Immature natural killer cell (primary cell): ENCODE measurements at regions not wholly inside any gene's neighbourhood (a gene's known extent, or its start where the extent isn't known, plus 50 kb on each side); places are given as distances from the start of the nearest gene placed in this dataset.
A peak's percentile ranks its signal among the peaks of the same experiment; 100 is the strongest.
"Not testable (repeated sequence)": the region's sequence is repeated elsewhere in the genome, so short reads cannot be mapped to it uniquely, and the experiment has no call there.

Source experiments
- DNase-seq, 3 donors: peaks; one replicate each; pipeline ENCODE4 v3.0.0; 2022; ENCODE audit warnings: mixed read lengths in 1 of 3
- H3K27ac Mint-ChIP-seq, 6 donors: one replicate each; pipeline ENCODE4 v1.8.0; 2020; ENCODE audit warnings: mixed read lengths in 6 of 6, mild to moderate bottlenecking in 5 of 6, inconsistent platforms in 4 of 6, moderate library complexity in 3 of 6
- H3K27me3 Mint-ChIP-seq, 3 donors: one replicate each; pipeline ENCODE4 v1.8.0; 2020 to 2021; ENCODE audit warnings: low read depth in 3 of 3, mild to moderate bottlenecking in 3 of 3, mixed read lengths in 3 of 3, moderate library complexity in 3 of 3, inconsistent platforms in 1 of 3
- H3K36me3 Mint-ChIP-seq, 3 donors: one replicate each; pipeline ENCODE4 v1.8.0; 2020; ENCODE audit warnings: mixed read lengths in 3 of 3, inconsistent platforms in 2 of 3, mild to moderate bottlenecking in 2 of 3
- H3K4me1 Mint-ChIP-seq, 2 donors: one replicate each; pipeline ENCODE4 v1.8.0; 2020; ENCODE audit warnings: inconsistent platforms in 2 of 2, mild to moderate bottlenecking in 2 of 2, mixed read lengths in 2 of 2, moderate library complexity in 1 of 2
- H3K4me3 Mint-ChIP-seq, 5 donors: one replicate each; pipeline ENCODE4 v1.8.0; 2020; ENCODE audit warnings: mild to moderate bottlenecking in 5 of 5, mixed read lengths in 5 of 5, inconsistent platforms in 3 of 5, moderate library complexity in 3 of 5
- H3K9me3 Mint-ChIP-seq, 6 donors: one replicate each; pipeline ENCODE4 v1.8.0; 2020; ENCODE audit warnings: mild to moderate bottlenecking in 6 of 6, mixed read lengths in 6 of 6, inconsistent platforms in 4 of 6, moderate library complexity in 3 of 6

DNA sequence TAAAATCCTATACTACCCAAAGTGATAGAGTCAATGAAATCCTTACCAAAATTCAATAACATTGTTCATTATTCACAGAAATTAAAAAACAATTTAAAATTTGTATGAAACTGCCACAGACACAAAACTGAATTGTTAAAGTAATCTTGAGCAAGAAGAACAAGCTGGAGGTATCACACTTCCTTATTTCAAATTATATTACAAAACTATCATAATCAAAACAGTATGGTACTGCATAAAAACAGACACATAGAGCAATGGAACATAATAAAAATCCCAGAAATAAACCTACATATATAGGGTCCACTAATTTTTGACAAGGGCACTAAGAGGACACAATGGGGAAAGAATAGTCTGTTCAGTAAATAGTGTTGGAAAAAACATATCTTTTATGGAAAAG is 316.2 kb downstream of the PTPRC start:
- DNase-seq, result no peak
- H3K4me1 Mint-ChIP-seq, result peaks cover 5 to 9% of the 10 kb centered on the region in 2 donors
- peaks cover 0 to 5% (median 0%) of the 10 kb centered on the region in 3 donors for H3K27me3 Mint-ChIP-seq
- peaks cover 0 to 7% (median 0%) of the 10 kb centered on the region in 3 donors for H3K36me3 Mint-ChIP-seq
- H3K9me3 Mint-ChIP-seq, result peaks cover 0 to 7% (median under 1%) of the 10 kb centered on the region in 6 donors
- no peak overlapping the region for H3K27ac Mint-ChIP-seq
- no peak overlapping the region for H3K4me3 Mint-ChIP-seq

DNA sequence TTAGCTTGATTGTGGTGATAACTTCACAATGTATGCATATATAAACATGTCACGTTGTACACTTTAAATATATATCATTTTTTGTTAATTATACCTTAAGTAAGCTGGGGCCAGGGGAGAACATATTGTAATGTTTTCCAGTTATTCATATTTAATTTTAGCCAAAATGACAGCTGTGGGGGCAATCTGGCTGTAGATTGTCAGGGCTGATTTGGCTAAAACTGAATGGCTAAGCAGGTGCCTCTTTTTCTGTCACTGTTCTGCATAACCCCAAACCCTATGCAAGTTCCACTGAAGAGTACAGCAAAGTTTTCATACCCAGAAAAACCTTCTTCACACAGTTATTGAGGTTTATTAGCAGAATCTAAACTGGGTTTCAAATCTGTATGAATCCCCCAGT is 318.2 kb downstream of the PTPRC start:
- H3K27ac Mint-ChIP-seq, result no peak overlapping the region
- peaks cover 5 to 9% of the 10 kb centered on the region in 2 donors for H3K4me1 Mint-ChIP-seq
- DNase-seq, result no peak
- peaks cover 0 to 5% (median 0%) of the 10 kb centered on the region in 3 donors for H3K27me3 Mint-ChIP-seq
- peaks cover 0 to 7% (median under 1%) of the 10 kb centered on the region in 6 donors for H3K9me3 Mint-ChIP-seq
- H3K4me3 Mint-ChIP-seq, result no peak overlapping the region
- peaks cover 0 to 7% (median 0%) of the 10 kb centered on the region in 3 donors for H3K36me3 Mint-ChIP-seq

DNA sequence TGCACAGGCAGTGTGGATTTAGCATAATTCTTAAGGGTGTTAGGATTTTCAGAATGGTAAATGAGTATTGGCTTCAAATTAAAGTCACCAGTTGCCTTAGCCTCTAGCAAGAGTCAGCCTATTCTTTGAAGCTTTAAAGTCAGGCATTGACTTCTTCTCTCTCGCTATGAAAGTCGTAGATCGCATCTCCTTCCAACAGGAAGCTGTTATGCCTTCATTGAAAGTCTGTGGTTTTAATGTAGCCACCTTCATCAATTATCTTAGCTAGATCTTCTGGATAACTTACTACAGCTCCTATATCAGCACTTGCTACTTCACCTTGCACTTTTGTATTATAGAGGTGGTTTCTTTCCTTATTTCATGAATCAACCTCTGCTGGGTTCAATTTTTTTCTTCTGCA is 320.2 kb downstream of the PTPRC start:
- H3K36me3 Mint-ChIP-seq, result peaks cover 0 to 10% (median 6%) of the 10 kb centered on the region in 3 donors
- H3K27me3 Mint-ChIP-seq, result peaks cover 0 to 7% (median 2%) of the 10 kb centered on the region in 3 donors
- H3K4me1 Mint-ChIP-seq, result peaks cover 10 to 18% of the 10 kb centered on the region in 2 donors
- DNase-seq, result no peak
- no peak overlapping the region for H3K4me3 Mint-ChIP-seq
- peaks cover 0 to 7% (median under 1%) of the 10 kb centered on the region in 6 donors for H3K9me3 Mint-ChIP-seq
- H3K27ac Mint-ChIP-seq, result no peak overlapping the region

DNA sequence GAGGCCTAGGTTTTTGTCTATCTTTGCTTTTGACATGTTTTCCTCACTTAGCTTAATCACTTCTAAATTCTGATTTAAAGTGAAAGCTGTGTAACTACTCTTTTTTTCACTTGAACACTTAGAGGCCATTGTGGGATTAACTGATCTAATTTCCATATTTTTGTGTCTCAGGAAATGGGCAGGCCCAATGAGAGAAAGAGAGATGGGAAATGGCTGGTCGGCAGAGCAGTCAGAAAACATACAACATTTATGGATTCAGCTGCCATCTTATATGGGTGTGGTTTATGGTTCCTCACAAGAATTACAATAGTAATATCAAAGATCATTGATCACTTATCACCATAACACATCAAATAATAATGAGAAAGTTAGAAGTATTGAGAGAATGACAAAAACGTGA is 320.8 kb downstream of the PTPRC start:
- H3K36me3 Mint-ChIP-seq, result peaks cover 0 to 9% (median 6%) of the 10 kb centered on the region in 3 donors
- H3K27ac Mint-ChIP-seq, result no peak overlapping the region

DNA sequence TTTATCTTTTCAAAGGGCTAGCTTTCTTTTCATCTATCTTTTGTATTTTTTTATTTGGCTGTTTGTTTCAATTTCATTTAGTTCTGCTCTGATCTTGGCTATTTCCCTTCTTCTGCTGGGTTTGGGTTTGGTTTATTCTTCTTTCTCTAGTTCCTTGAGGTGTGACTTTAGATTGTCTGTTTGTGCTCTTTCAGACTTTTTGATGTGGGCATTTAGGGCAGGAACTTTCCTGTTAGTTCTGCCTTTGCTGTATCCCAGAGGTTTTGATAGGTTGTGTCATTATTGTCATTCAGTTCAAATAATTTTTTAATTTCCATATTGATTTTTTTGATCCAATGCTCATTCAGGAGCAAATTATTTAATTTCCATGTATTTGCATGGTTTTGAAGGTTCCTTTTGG is 325.0 kb downstream of the PTPRC start:
- H3K27me3 Mint-ChIP-seq, H3K9me3 Mint-ChIP-seq: not testable (repeated sequence)
- peak in 2 of 3 donors; percentile 2 to 3 for DNase-seq
- H3K4me3 Mint-ChIP-seq, result peak overlapping the region in 3 of 5 donors; percentile 7 to 15 (median 9)
- peak overlapping the region in 1 of 6 donors; percentile 9 for H3K27ac Mint-ChIP-seq
- peaks cover 7 to 11% (median 11%) of the 10 kb centered on the region in 3 donors for H3K36me3 Mint-ChIP-seq
- peaks cover 20 to 31% of the 10 kb centered on the region in 2 donors for H3K4me1 Mint-ChIP-seq

More for the DNA sequence above, 320.8 kb downstream of the PTPRC start:
- Mint-ChIP-seq H3K4me3 (no peak overlapping the region), H3K4me1 (peaks cover 10 to 18% of the 10 kb centered on the region in 2 donors), H3K9me3 (peaks cover 0 to 6% (median under 1%) of the 10 kb centered on the region in 6 donors), H3K27me3 (peaks cover 0 to 7% (median 2%) of the 10 kb centered on the region in 3 donors)
- DNase-seq, result no peak

DNA sequence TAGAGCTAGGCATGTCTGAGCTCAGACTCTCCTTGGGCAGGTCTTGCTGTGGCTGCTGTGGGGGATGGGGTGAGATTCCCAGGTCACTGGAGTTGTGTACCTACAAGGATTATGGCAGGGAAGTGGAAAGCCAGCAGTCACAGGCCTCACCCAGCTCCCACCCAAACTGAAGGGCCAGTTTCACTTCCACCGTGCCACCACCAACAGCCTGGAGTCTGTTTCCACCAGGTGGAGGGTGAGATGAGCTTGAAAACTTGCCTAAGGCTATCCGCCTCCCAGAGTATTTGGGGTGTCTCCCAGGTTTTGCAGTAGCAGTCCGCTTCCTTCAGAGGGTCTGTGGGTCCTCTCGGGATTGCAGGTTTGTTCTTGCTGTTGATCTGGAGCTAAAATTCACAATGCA is 327.7 kb downstream of the PTPRC start:
- Mint-ChIP-seq H3K27ac (peak overlapping the region in 1 of 6 donors; percentile 18), H3K4me1 (peaks cover 15 to 22% of the 10 kb centered on the region in 2 donors), H3K4me3 (peak overlapping the region in 4 of 5 donors; percentile 15 to 68 (median 55)), H3K36me3 (peaks cover 11 to 18% (median 11%) of the 10 kb centered on the region in 3 donors), H3K9me3 (peaks cover 0 to 5% (median under 1%) of the 10 kb centered on the region in 6 donors), H3K27me3 (peaks cover 2 to 6% (median 3%) of the 10 kb centered on the region in 3 donors)
- no peak for DNase-seq

DNA sequence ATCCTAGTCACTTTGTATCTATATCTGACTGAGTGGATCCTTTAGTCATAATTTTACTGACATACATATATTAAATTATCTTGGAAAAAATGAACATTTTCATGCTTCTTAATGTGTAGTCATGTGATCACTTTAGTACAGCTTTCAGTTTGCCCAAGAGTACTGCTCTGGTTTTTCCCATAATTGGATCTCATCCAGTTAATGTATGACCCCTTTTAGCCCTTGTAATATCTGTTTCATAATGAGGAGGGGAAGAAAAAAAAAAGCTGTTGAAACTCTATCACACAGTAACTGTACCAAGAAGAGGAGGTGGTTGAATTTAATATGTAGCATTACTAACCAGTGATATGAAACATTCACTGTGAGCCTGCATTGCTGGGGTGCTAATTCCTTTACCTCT is 328.7 kb downstream of the PTPRC start:
- Mint-ChIP-seq H3K9me3 (peaks cover 0 to 5% (median under 1%) of the 10 kb centered on the region in 6 donors), H3K36me3 (peaks cover 11 to 18% (median 11%) of the 10 kb centered on the region in 3 donors), H3K27me3 (peaks cover 2 to 3% (median 3%) of the 10 kb centered on the region in 3 donors), H3K27ac (peak overlapping the region in 1 of 6 donors; percentile 8), H3K4me1 (peaks cover 15 to 22% of the 10 kb centered on the region in 2 donors), H3K4me3 (peak overlapping the region in 3 of 5 donors; percentile 1 to 21 (median 3))
- DNase-seq, result no peak

DNA sequence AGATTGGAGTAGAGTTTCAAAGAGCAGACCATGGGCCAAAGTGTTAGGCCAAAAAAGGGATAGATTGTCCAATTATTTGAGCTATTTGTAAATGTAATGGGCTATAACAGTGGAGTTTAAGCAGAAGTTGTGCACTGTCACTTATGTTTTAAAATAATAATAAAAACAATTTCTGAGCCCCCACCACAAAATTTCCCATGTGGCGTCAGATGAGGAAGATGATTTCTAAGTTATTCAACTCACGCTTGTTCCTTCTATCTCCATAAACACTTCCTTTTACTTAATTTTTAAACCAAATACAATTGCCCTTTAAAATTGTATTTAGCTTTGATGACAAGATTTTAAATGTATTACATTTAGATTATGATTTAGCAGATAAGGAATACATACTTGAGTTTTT is 330.0 kb downstream of the PTPRC start:
- peaks cover 0 to 5% (median under 1%) of the 10 kb centered on the region in 6 donors for H3K9me3 Mint-ChIP-seq
- no peak overlapping the region for H3K27ac Mint-ChIP-seq
- peaks cover 5 to 15% (median 11%) of the 10 kb centered on the region in 3 donors for H3K36me3 Mint-ChIP-seq
- H3K4me1 Mint-ChIP-seq, result peaks cover 9 to 14% of the 10 kb centered on the region in 2 donors
- H3K4me3 Mint-ChIP-seq, result no peak overlapping the region
- peaks cover 3 to 5% (median 4%) of the 10 kb centered on the region in 3 donors for H3K27me3 Mint-ChIP-seq
- no peak for DNase-seq

DNA sequence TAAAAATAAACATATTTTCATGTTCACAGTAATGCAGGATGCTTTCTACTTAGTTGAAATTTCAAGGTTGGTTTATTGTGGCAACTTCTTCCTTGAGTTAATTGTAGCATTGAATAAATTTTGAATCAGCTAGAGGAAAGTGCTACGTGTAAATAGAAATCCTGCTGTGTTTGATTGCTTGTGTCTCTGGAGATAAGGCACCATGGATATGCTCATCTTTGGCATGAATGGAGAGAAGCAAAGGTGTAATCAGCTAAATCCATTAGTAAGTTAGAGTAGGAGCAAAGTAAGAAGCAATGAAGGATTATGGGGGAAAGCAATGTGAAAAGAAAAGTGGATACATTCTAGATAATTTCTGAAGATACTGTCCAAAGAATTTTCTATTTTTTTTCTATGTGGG is 331.1 kb downstream of the PTPRC start:
- peaks cover 5 to 15% (median 8%) of the 10 kb centered on the region in 3 donors for H3K36me3 Mint-ChIP-seq
- peaks cover 0 to 5% (median under 1%) of the 10 kb centered on the region in 6 donors for H3K9me3 Mint-ChIP-seq
- no peak overlapping the region for H3K27ac Mint-ChIP-seq
- H3K4me1 Mint-ChIP-seq, result peaks cover 9 to 13% of the 10 kb centered on the region in 2 donors
- no peak overlapping the region for H3K4me3 Mint-ChIP-seq
- H3K27me3 Mint-ChIP-seq, result peaks cover 3 to 5% (median 4%) of the 10 kb centered on the region in 3 donors
- DNase-seq, result no peak

DNA sequence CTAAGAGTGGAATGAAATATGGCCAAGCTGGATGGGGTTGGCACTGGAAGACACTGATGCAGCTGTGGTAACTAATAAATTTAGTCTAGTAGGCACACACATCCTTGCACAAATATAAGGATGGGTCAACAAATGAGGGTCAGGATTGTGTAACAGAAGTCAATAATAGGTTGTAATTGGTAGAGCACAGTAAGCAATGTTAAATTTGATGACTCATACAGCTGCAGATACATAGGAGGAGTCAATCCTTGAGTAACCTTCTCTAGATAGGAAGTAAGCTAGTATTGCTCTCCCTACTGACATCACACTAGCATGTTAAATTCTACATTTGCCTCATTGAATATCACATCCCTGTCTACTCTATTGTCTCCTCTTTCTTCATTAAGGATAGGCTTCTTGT is 332.1 kb downstream of the PTPRC start:
- Mint-ChIP-seq H3K4me1 (peaks cover 9 to 13% of the 10 kb centered on the region in 2 donors), H3K27me3 (peaks cover 3 to 5% (median 4%) of the 10 kb centered on the region in 3 donors), H3K9me3 (peaks cover 0 to 2% (median 0%) of the 10 kb centered on the region in 6 donors), H3K36me3 (peaks cover 0 to 15% (median 1%) of the 10 kb centered on the region in 3 donors), H3K4me3 (no peak overlapping the region), H3K27ac (no peak overlapping the region)
- DNase-seq, result no peak

DNA sequence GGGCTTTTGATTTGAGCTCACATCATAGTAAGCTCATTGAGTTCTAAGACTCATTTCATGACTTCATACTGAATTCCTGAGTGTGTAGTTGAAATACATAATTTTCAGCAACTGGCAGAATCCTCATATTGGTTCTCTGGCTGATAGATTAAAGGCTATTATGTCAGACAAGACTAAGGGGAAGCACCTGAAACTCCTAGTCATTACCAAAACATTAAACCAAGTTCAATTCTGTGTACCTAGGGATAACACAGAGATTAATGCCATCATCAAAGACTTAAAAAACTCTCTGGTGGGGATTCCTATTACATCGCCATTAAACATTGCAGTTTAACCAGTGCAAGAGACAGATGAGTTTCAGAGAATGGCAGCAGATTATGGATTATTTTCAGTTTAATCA is 339.1 kb downstream of the PTPRC start:
- H3K27me3 Mint-ChIP-seq, result peaks cover 2 to 5% (median 5%) of the 10 kb centered on the region in 3 donors
- no peaks in the 10 kb centered on the region for H3K9me3 Mint-ChIP-seq
- no peaks in the 10 kb centered on the region for H3K36me3 Mint-ChIP-seq
- no peak overlapping the region for H3K4me3 Mint-ChIP-seq
- H3K4me1 Mint-ChIP-seq, result no peaks in the 10 kb centered on the region
- H3K27ac Mint-ChIP-seq, result no peak overlapping the region
- no peak for DNase-seq

DNA sequence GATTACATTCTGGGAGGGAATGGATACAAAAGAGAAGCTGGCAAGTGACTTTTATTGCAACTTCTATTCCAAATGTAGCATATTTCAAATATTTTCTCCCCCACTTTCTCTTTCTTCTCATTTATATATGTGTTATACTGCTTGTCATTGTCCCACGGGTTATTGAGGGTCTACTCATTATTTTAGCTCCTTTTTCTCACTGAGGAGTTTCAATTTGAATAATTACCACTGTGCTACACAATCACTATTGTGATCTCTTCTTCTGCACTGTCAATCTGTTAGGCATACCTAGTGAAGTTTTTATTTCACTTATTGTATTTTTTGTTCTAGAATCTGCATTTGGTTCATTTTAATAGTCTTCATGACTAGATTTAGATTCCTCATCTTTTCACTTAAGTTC is 339.7 kb downstream of the PTPRC start:
- Mint-ChIP-seq H3K27me3 (peaks cover 0 to 5% (median under 1%) of the 10 kb centered on the region in 3 donors), H3K27ac (no peak overlapping the region), H3K4me3 (no peak overlapping the region), H3K4me1 (no peaks in the 10 kb centered on the region), H3K9me3 (no peaks in the 10 kb centered on the region), H3K36me3 (no peaks in the 10 kb centered on the region)
- no peak for DNase-seq

DNA sequence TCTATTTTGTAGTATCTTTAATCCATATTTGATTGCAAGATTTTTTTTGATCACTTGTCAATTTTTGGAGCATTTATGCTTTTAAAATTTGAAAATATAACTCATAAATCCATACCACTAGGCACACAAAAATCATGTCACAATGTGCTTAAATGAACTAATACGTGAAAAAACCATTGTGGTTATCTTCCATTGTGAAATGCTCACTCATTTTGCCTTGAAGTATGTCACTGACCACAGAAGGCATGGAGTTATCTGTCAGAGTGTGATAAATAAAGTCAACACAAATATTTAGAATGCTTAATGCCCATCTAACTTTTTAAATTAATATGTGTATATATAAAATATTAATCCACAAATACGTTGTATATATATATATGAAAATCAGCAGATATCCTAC is 347.2 kb downstream of the PTPRC start:
- H3K27ac Mint-ChIP-seq, result no peak overlapping the region
- H3K4me3 Mint-ChIP-seq, result no peak overlapping the region
- peaks cover 0 to 4% (median 0%) of the 10 kb centered on the region in 3 donors for H3K27me3 Mint-ChIP-seq
- H3K9me3 Mint-ChIP-seq, result peaks cover 0 to 6% (median 0%) of the 10 kb centered on the region in 6 donors
- no peaks in the 10 kb centered on the region for H3K4me1 Mint-ChIP-seq
- peaks cover 0 to 14% (median 5%) of the 10 kb centered on the region in 3 donors for H3K36me3 Mint-ChIP-seq
- DNase-seq, result no peak

DNA sequence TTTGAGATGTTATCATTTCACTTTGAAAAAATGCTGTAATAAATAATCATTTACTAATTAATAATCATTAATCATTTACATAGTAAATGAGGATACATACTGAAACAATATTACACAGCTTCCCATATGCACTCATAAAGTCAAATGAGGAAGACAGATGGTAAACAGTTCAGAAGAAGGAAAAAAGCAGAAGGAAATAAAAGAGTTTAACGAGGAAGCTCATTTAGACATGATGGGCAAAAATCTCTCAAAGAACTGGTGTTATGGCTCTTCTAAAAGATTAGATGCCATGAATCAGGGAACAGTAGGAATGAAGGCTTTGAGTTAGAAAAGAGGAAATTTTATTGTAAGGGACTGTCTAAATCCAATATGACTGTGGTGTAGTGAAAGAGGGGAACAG is 347.6 kb downstream of the PTPRC start:
- Mint-ChIP-seq H3K4me1 (no peaks in the 10 kb centered on the region), H3K27me3 (peaks cover 0 to 4% (median 0%) of the 10 kb centered on the region in 3 donors), H3K9me3 (peaks cover 0 to 6% (median 0%) of the 10 kb centered on the region in 6 donors), H3K27ac (no peak overlapping the region), H3K36me3 (peaks cover 0 to 14% (median 5%) of the 10 kb centered on the region in 3 donors), H3K4me3 (no peak overlapping the region)
- no peak for DNase-seq
